ENCODE measurements at regions not wholly inside any gene's neighbourhood (a gene's known extent, or its start where the extent isn't known, plus 50 kb on each side); places are given as distances from the start of the nearest gene placed in this dataset.

DNA sequence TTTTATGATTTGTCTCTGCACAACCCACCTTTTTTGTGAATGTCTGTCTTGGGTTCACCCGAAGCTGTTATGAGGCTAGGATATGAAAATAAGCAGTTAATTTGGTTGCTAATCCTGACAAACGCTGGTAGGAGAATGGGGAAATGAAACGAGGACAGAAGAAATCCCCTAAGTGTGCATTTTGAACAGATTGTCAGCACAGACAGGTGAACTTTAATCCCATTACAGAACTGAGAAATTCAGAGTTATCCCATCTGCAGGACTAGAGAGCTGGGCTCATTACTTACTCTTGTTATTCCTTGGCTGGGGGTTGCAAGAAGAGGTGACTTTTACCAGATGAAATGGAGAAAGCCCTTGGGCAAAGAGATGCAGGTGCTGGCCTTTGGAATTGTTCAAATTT lies 123.3 kb upstream of the NYAP2 start:
- H3K27me3 Mint-ChIP-seq, result no peaks in the 10 kb centered on the region
- no peak for DNase-seq (ENCODE audit: extremely low spot score, unreplicated experiment)
- no peaks in the 10 kb centered on the region for H3K4me1 Mint-ChIP-seq (ENCODE audit: unreplicated experiment)
- H3K36me3 Mint-ChIP-seq, result no peaks in the 10 kb centered on the region
- TF ChIP-seq, protein P1, sequence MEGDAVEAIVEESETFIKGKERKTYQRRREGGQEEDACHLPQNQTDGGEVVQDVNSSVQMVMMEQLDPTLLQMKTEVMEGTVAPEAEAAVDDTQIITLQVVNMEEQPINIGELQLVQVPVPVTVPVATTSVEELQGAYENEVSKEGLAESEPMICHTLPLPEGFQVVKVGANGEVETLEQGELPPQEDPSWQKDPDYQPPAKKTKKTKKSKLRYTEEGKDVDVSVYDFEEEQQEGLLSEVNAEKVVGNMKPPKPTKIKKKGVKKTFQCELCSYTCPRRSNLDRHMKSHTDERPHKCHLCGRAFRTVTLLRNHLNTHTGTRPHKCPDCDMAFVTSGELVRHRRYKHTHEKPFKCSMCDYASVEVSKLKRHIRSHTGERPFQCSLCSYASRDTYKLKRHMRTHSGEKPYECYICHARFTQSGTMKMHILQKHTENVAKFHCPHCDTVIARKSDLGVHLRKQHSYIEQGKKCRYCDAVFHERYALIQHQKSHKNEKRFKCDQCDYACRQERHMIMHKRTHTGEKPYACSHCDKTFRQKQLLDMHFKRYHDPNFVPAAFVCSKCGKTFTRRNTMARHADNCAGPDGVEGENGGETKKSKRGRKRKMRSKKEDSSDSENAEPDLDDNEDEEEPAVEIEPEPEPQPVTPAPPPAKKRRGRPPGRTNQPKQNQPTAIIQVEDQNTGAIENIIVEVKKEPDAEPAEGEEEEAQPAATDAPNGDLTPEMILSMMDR (conservative IDR thresholded peaks at IDR 0.05), result no peak
- no peak overlapping the region for H3K27ac Mint-ChIP-seq
- H3K9me3 Mint-ChIP-seq, result no peaks in the 10 kb centered on the region
- no peak overlapping the region for H3K4me3 Mint-ChIP-seq

DNA sequence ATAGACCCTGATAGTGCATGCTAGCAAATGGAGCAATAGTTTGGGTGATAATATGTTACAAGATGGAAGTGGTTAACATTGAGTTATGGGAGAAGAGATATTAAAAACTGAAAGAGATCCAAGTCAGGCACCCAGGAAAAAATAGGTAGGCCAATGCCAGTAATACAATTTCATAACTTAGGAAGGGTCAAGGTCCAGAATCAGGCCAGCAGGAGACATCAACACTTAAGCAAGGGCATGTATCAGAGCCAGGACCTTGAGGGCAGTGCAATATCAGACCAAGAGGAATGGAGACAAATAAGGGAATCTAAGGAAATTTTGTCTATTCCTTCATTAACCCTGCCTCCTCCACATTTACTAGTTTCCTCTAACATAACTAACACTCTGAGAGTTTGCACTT lies 124.1 kb upstream of the NYAP2 start:
- no peaks in the 10 kb centered on the region for H3K4me1 Mint-ChIP-seq (ENCODE audit: unreplicated experiment)
- DNase-seq (ENCODE audit: extremely low spot score, unreplicated experiment), result no peak
- no peaks in the 10 kb centered on the region for H3K36me3 Mint-ChIP-seq
- TF ChIP-seq, protein P1 (conservative IDR thresholded peaks at IDR 0.05), result no peak
- no peak overlapping the region for H3K4me3 Mint-ChIP-seq
- no peaks in the 10 kb centered on the region for H3K9me3 Mint-ChIP-seq
- H3K27ac Mint-ChIP-seq, result no peak overlapping the region
- no peaks in the 10 kb centered on the region for H3K27me3 Mint-ChIP-seq

DNA sequence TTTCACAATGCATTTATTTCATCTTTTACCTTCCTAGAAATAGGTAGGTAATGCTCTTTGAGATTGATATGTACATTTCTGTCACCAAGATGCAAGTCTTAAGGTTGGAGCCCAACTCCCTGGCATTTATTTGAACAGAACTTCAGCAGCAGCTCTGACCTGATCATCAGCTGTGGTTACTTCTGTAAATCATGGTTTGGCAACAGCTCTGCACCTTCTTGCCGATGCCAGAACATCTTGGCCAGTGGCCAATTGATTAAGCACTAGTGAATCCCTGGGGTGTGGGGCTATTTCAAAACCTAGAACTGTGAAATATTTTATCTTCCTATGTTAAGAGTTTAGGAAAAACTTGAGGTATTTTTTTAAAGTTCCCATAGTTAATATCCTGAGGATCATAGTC lies 124.8 kb upstream of the NYAP2 start:
- Mint-ChIP-seq H3K9me3 (no peaks in the 10 kb centered on the region), H3K4me1 (ENCODE audit: unreplicated experiment) (no peaks in the 10 kb centered on the region), H3K27ac (no peak overlapping the region), H3K36me3 (no peaks in the 10 kb centered on the region), H3K27me3 (no peaks in the 10 kb centered on the region), H3K4me3 (no peak overlapping the region)
- TF ChIP-seq, protein P1 (conservative IDR thresholded peaks at IDR 0.05), result no peak
- DNase-seq (ENCODE audit: extremely low spot score, unreplicated experiment), result no peak

DNA sequence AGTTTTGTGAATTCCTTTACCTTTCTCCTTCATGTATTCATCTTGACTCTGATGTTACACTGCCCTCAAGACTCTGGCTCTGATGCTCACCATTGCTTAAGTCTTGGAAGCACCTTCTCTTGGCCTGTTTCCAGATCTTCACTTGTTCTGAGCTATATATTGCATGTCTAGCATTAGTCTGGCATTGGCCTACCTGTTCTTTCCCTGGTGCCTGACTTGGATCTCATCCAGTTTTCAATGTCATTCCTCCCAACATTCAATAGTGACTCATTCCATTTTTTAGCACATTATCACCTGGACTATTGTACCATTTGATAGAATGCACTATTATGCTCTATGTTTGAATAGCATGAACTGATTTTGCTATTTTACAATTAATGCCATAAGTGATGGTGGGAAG lies 127.3 kb upstream of the NYAP2 start:
- no peaks in the 10 kb centered on the region for H3K4me1 Mint-ChIP-seq (ENCODE audit: unreplicated experiment)
- H3K27ac Mint-ChIP-seq, result no peak overlapping the region
- TF ChIP-seq, protein P1 (conservative IDR thresholded peaks at IDR 0.05), result no peak
- no peaks in the 10 kb centered on the region for H3K27me3 Mint-ChIP-seq
- H3K36me3 Mint-ChIP-seq, result no peaks in the 10 kb centered on the region
- H3K4me3 Mint-ChIP-seq, result no peak overlapping the region
- no peak for DNase-seq (ENCODE audit: extremely low spot score, unreplicated experiment)
- H3K9me3 Mint-ChIP-seq, result no peaks in the 10 kb centered on the region

DNA sequence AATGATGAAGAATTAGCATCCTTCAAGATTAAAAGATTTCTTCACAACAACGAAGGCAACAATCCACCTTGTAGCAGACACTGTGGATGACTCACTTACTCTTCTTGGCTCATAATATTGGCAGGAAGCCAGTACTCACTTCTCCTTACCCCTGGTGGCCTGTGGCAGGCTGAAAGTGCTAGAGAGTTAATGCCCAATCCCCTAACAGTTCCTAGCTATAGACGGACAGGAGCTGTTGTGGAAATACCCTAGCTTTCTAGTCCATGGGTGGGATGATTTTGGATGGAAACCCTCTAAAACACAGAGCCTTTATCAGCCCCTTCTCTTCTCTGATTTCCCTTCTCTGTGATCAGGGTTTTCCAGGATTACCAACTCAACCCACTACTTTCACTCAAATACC lies 128.6 kb upstream of the NYAP2 start:
- H3K4me1 Mint-ChIP-seq (ENCODE audit: unreplicated experiment), result no peaks in the 10 kb centered on the region
- H3K27me3 Mint-ChIP-seq, result no peaks in the 10 kb centered on the region
- no peaks in the 10 kb centered on the region for H3K9me3 Mint-ChIP-seq

More for the DNA sequence above, 128.6 kb upstream of the NYAP2 start:
- no peak for DNase-seq (ENCODE audit: extremely low spot score, unreplicated experiment)
- Mint-ChIP-seq H3K27ac (no peak overlapping the region), H3K4me3 (no peak overlapping the region), H3K36me3 (no peaks in the 10 kb centered on the region)
- TF ChIP-seq, protein P1 (conservative IDR thresholded peaks at IDR 0.05), result peak; percentile 28
